ENCODE measurements at regions not wholly inside any gene's neighbourhood (a gene's known extent, or its start where the extent isn't known, plus 50 kb on each side); places are given as distances from the start of the nearest gene placed in this dataset.

DNA sequence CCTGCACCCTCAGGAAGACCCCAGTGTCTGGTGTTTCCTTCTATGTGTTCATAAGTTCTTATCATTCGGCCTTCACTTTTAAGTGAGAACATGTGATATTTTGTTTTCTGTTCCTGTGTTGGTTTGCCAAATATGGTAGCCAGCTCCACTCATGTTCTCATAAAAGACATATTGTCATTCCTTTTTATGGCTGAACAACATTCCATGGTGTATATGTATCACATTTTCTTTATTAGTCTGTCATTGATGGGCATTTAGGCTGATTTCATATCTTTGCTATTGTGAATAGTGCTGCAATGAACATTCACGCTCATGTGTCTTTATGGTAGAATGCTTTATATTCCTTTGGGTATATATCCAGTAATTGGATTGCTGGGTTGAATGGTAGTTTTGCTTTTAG lies 645.1 kb downstream of the SLC16A7 start:
- no peak for ATAC-seq
- no peak for TF ChIP-seq POLR2A (IDR thresholded peaks at IDR 0.05)
- TF ChIP-seq, protein P1, sequence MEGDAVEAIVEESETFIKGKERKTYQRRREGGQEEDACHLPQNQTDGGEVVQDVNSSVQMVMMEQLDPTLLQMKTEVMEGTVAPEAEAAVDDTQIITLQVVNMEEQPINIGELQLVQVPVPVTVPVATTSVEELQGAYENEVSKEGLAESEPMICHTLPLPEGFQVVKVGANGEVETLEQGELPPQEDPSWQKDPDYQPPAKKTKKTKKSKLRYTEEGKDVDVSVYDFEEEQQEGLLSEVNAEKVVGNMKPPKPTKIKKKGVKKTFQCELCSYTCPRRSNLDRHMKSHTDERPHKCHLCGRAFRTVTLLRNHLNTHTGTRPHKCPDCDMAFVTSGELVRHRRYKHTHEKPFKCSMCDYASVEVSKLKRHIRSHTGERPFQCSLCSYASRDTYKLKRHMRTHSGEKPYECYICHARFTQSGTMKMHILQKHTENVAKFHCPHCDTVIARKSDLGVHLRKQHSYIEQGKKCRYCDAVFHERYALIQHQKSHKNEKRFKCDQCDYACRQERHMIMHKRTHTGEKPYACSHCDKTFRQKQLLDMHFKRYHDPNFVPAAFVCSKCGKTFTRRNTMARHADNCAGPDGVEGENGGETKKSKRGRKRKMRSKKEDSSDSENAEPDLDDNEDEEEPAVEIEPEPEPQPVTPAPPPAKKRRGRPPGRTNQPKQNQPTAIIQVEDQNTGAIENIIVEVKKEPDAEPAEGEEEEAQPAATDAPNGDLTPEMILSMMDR (IDR thresholded peaks at IDR 0.05) = no peak

DNA sequence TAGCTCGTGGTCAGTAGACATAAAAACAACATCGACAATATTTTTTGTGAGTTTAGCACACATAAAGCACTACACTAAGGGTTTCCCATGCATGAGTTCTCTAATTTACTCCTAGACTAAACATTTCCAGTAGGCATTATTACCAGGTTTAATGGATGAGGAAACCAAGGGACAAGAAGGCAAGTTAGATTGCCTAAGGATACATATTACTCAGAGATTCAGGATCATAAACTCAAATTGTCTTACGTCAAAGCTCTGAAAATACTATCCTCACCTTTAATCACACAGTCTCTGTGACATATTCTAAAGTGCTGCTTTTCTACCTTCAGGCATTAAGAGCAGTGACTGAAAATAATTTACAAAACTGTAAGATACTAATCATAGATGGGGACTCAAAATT lies 655.3 kb downstream of the SLC16A7 start:
- no peak for DNase-seq
- intact Hi-C loops (cut with DNase I) = no loop called here
- TF ChIP-seq POLR2A (IDR thresholded peaks at IDR 0.05) = no peak
- TF ChIP-seq, protein P1 (IDR thresholded peaks at IDR 0.05) = no peak
- Histone ChIP-seq H3K4me3 (no peak overlapping the region), H3K27me3 (no peaks in the 10 kb centered on the region), H3K27ac (no peak overlapping the region), H3K9me3 (no peaks in the 10 kb centered on the region), H3K4me1 (no peaks in the 10 kb centered on the region), H3K36me3 (no peaks in the 10 kb centered on the region)
- no peak for ATAC-seq
- WGBS (ENCODE audit: insufficient coverage, low coverage, low lambda C conversion rate, missing lambda C conversion rate) = 28% methylated on average over 3 of the region's 3 CpGs

More for the DNA sequence above, 645.1 kb downstream of the SLC16A7 start:
- H3K27ac ChIP-seq = no peak overlapping the region
- WGBS (ENCODE audit: insufficient coverage, low coverage, low lambda C conversion rate, missing lambda C conversion rate) = 79% methylated on average over 2 of the region's 2 CpGs
- no peaks in the 10 kb centered on the region for H3K4me1 ChIP-seq
- H3K4me3 ChIP-seq = no peak overlapping the region
- DNase-seq = no peak
- H3K27me3 ChIP-seq = no peaks in the 10 kb centered on the region
- H3K9me3 ChIP-seq = no peaks in the 10 kb centered on the region
- intact Hi-C loops (cut with DNase I) = no loop called here
- H3K36me3 ChIP-seq = no peaks in the 10 kb centered on the region

DNA sequence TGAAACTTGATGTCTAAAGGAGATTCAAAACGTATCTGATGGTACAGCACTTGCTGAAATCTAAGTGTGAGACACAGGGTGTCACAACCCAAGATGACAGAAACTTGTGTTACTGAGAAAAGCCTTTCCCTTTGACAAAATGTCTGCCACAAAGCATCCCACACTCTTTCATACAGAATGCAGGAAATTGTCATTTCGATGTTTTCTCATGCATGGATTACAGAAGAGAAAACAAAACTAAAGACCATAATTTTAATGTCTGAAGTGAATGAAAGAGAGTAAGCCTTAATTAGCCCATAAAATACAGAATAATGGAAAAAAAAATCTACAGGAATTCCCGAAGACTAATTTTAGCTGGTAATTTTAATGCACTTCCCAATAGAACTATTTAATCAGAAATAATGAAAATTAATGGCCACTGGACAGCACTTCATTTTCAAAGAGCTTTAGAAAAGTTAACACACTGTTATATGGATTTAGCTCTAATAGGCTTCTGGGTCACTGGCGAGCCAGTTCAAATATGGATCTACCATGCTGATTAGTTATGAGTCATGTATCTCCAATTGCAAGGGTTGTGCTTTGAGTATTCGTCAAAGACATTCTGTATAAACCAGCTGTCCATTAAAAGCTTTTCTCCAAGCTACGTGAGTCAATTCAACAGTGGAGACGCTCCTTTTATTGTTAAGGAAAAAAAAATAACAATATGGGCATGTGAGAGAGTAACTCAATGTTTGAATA lies 656.7 kb downstream of the SLC16A7 start:
- no peaks in the 10 kb centered on the region for H3K36me3 ChIP-seq
- H3K9me3 ChIP-seq = no peaks in the 10 kb centered on the region
- intact Hi-C loops (cut with DNase I) = no loop called here
- H3K4me3 ChIP-seq = no peak overlapping the region
- DNase-seq = no peak
- TF ChIP-seq, protein P1 (IDR thresholded peaks at IDR 0.05) = no peak
- no peak for TF ChIP-seq POLR2A (IDR thresholded peaks at IDR 0.05)
- H3K27ac ChIP-seq = no peak overlapping the region
- H3K27me3 ChIP-seq = no peaks in the 10 kb centered on the region
- WGBS (ENCODE audit: insufficient coverage, low coverage, low lambda C conversion rate, missing lambda C conversion rate) = 52% methylated on average over 7 of the region's 7 CpGs
- no peaks in the 10 kb centered on the region for H3K4me1 ChIP-seq
- no peak for ATAC-seq

DNA sequence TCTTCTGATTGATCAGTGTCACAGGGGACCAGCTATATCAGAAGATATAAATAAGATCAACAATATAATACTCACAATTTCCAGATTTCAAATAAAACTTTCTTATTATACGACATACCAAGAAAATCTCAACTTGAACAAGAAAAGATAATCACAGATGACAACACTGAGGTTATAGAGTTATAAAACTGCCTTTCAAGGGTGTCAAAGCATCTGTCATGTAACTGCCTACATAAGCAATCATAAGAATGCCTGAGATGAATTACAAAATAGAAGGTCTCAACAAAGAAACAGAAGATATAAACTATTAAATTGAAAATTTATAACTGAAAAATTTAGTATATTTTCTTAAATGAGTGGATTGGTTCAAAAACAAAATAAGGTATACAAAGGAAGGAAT lies 659.2 kb downstream of the SLC16A7 start:
- intact Hi-C loops (cut with DNase I) = no loop called here
- no peaks in the 10 kb centered on the region for H3K4me1 ChIP-seq
- H3K36me3 ChIP-seq = no peaks in the 10 kb centered on the region
- H3K27me3 ChIP-seq = no peaks in the 10 kb centered on the region
- no peaks in the 10 kb centered on the region for H3K9me3 ChIP-seq
- H3K4me3 ChIP-seq = no peak overlapping the region
- WGBS (ENCODE audit: insufficient coverage, low coverage, low lambda C conversion rate, missing lambda C conversion rate) = 31% methylated on average over 1 of the region's 1 CpG
- no peak for DNase-seq
- no peak for ATAC-seq
- TF ChIP-seq POLR2A (IDR thresholded peaks at IDR 0.05) = no peak
- TF ChIP-seq, protein P1 (IDR thresholded peaks at IDR 0.05) = no peak
- H3K27ac ChIP-seq = no peak overlapping the region

All from right lobe of liver (tissue), 6 donors.